IPS-20b (cell line): ENCODE measurements at regions not wholly inside any gene's neighbourhood (a gene's known extent, or its start where the extent isn't known, plus 50 kb on each side); places are given as distances from the start of the nearest gene placed in this dataset.

Experiments used
- H3K27ac ChIP-seq: one replicate; pipeline ENCODE4 v1.5.1; 2013; ENCODE audit warnings: low read length
- H3K27me3 ChIP-seq: 2 replicates; pipeline ENCODE4 v1.6.1; 2013; ENCODE audit warnings: mild to moderate bottlenecking, low read length, inconsistent platforms; ENCODE audit not compliant: insufficient read depth
- H3K36me3 ChIP-seq: 2 replicates; pipeline ENCODE4 v1.6.1; 2013; ENCODE audit warnings: low read depth, mild to moderate bottlenecking, inconsistent platforms, low read length, moderate library complexity; ENCODE audit not compliant: insufficient read depth
- H3K4me1 ChIP-seq: 2 replicates; pipeline ENCODE4 v1.6.1; 2013; ENCODE audit warnings: mild to moderate bottlenecking, control low read depth, inconsistent platforms, low read length, moderate library complexity; ENCODE audit not compliant: insufficient read depth
- H3K4me3 ChIP-seq: 2 replicates; pipeline ENCODE4 v1.5.1; 2013; ENCODE audit warnings: mild to moderate bottlenecking, low read length, inconsistent platforms
- H3K9ac ChIP-seq: 2 replicates; pipeline ENCODE4 v1.6.1; 2013; ENCODE audit warnings: low read depth, mild to moderate bottlenecking, inconsistent platforms, low read length, moderate library complexity
- H3K9me3 ChIP-seq: 2 replicates; pipeline ENCODE4 v1.6.1; 2013; ENCODE audit warnings: mild to moderate bottlenecking, low read depth, low read length, inconsistent platforms; ENCODE audit not compliant: insufficient read depth

- Histone ChIP-seq H3K27ac (no peak overlapping the region), H3K36me3 (no peaks in the 10 kb centered on the region), H3K27me3 (no peaks in the 10 kb centered on the region), H3K4me3 (no peak overlapping the region), H3K9ac (no peak overlapping the region), H3K4me1 (no peaks in the 10 kb centered on the region), H3K9me3 (no peaks in the 10 kb centered on the region)
These were observed 318.4 kb downstream of the HAPSTR1 start for GRCh38 chr16:9409560-9410493.

- H3K9ac ChIP-seq: no peak overlapping the region
- no peaks in the 10 kb centered on the region for H3K36me3 ChIP-seq
- no peak overlapping the region for H3K27ac ChIP-seq
- no peak overlapping the region for H3K4me3 ChIP-seq
- no peaks in the 10 kb centered on the region for H3K4me1 ChIP-seq
- 0 out of 2 replicates have a peak, but pooled peaks cover 2% of the 10 kb centered on the region for H3K9me3 ChIP-seq
- H3K27me3 ChIP-seq: no peaks in the 10 kb centered on the region
These were observed 320.0 kb downstream of the HAPSTR1 start for GRCh38 chr16:9411426-9411825.

GRCh38 chr16:9412031-9412914 lies 320.8 kb downstream of the HAPSTR1 start:
- H3K27ac ChIP-seq: no peak overlapping the region
- H3K27me3 ChIP-seq: no peaks in the 10 kb centered on the region
- peaks cover 9% of the 10 kb centered on the region; the same call in 1 of the 2 replicates for H3K9me3 ChIP-seq
- no peak overlapping the region for H3K4me3 ChIP-seq
- no peak overlapping the region for H3K9ac ChIP-seq
- H3K36me3 ChIP-seq: no peaks in the 10 kb centered on the region
- H3K4me1 ChIP-seq: no peaks in the 10 kb centered on the region

GRCh38 chr16:9412915-9413264 lies 321.4 kb downstream of the HAPSTR1 start:
- Histone ChIP-seq H3K9me3 (peaks cover 9% of the 10 kb centered on the region; the same call in 1 of the 2 replicates), H3K4me1 (no peaks in the 10 kb centered on the region), H3K27me3 (no peaks in the 10 kb centered on the region), H3K9ac (no peak overlapping the region), H3K27ac (no peak overlapping the region), H3K4me3 (no peak overlapping the region), H3K36me3 (no peaks in the 10 kb centered on the region)

GRCh38 chr16:9415545-9415944 lies 324.1 kb downstream of the HAPSTR1 start:
- Histone ChIP-seq H3K36me3 (no peaks in the 10 kb centered on the region), H3K27ac (no peak overlapping the region), H3K27me3 (no peaks in the 10 kb centered on the region), H3K4me1 (no peaks in the 10 kb centered on the region), H3K9me3 (peaks cover 9% of the 10 kb centered on the region; the same call in 1 of the 2 replicates), H3K4me3 (no peak overlapping the region), H3K9ac (no peak overlapping the region)

- Histone ChIP-seq H3K27ac (no peak overlapping the region), H3K27me3 (no peaks in the 10 kb centered on the region), H3K4me1 (no peaks in the 10 kb centered on the region), H3K9me3 (peaks cover 9% of the 10 kb centered on the region; the same call in 1 of the 2 replicates), H3K4me3 (no peak overlapping the region), H3K36me3 (no peaks in the 10 kb centered on the region), H3K9ac (no peak overlapping the region)
These were observed 326.5 kb downstream of the HAPSTR1 start for GRCh38 chr16:9417898-9418297.

GRCh38 chr16:9419161-9419560 lies 327.7 kb downstream of the HAPSTR1 start:
- no peaks in the 10 kb centered on the region for H3K4me1 ChIP-seq
- H3K9me3 ChIP-seq: peaks cover 9% of the 10 kb centered on the region; the same call in 1 of the 2 replicates
- no peaks in the 10 kb centered on the region for H3K27me3 ChIP-seq
- no peak overlapping the region for H3K27ac ChIP-seq
- H3K9ac ChIP-seq: no peak overlapping the region
- no peak overlapping the region for H3K4me3 ChIP-seq
- no peaks in the 10 kb centered on the region for H3K36me3 ChIP-seq

- Histone ChIP-seq H3K9me3 (no peaks in the 10 kb centered on the region), H3K36me3 (no peaks in the 10 kb centered on the region), H3K27me3 (no peaks in the 10 kb centered on the region), H3K4me3 (no peak overlapping the region), H3K9ac (no peak overlapping the region), H3K27ac (no peak overlapping the region), H3K4me1 (no peaks in the 10 kb centered on the region)
These were observed 331.5 kb downstream of the HAPSTR1 start for GRCh38 chr16:9422762-9423513.

- H3K27ac ChIP-seq: no peak overlapping the region
- no peaks in the 10 kb centered on the region for H3K27me3 ChIP-seq
- no peaks in the 10 kb centered on the region for H3K9me3 ChIP-seq
- peaks cover 4% of the 10 kb centered on the region; the same call in 1 of the 2 replicates for H3K4me1 ChIP-seq
- H3K9ac ChIP-seq: no peak overlapping the region
- H3K36me3 ChIP-seq: no peaks in the 10 kb centered on the region
- no peak overlapping the region for H3K4me3 ChIP-seq
These were observed 333.8 kb downstream of the HAPSTR1 start for GRCh38 chr16:9425236-9425635.

- no peaks in the 10 kb centered on the region for H3K36me3 ChIP-seq
- H3K4me1 ChIP-seq: peaks cover 9% of the 10 kb centered on the region; the same call in 1 of the 2 replicates
- H3K4me3 ChIP-seq: no peak overlapping the region
- H3K9me3 ChIP-seq: no peaks in the 10 kb centered on the region
- H3K27me3 ChIP-seq: no peaks in the 10 kb centered on the region
- H3K27ac ChIP-seq: no peak overlapping the region
- no peak overlapping the region for H3K9ac ChIP-seq
These were observed 337.0 kb downstream of the HAPSTR1 start for GRCh38 chr16:9428355-9429005.
